Activated effector memory CD4-positive, alpha-beta T cell treated with anti-CD3 and anti-CD28 coated beads, Interleukin-2, amount 50 U/mL, for 16 hours (primary cell): ENCODE measurements at regions not wholly inside any gene's neighbourhood (a gene's known extent, or its start where the extent isn't known, plus 50 kb on each side); places are given as distances from the start of the nearest gene placed in this dataset.
"Not testable (repeated sequence)": the region's sequence is repeated elsewhere in the genome, so short reads cannot be mapped to it uniquely, and the experiment has no call there.

Source experiments
- DNase-seq: peaks from one replicate; pipeline ENCODE4 v3.0.0-alpha.2; 2020

- no peak for DNase-seq
Observed at GRCh38 chrY:7796128-7796527, 884.6 kb upstream of the AMELY start.

GRCh38 chrY:7794441-7794840 lies 882.9 kb upstream of the AMELY start:
- no peak for DNase-seq

GRCh38 chrY:7793989-7794388 lies 882.4 kb upstream of the AMELY start:
- DNase-seq: no peak

GRCh38 chrY:7792431-7792830 lies 880.9 kb upstream of the AMELY start:
- DNase-seq: no peak

- no peak for DNase-seq
Observed at GRCh38 chrY:7781501-7781900, 869.9 kb upstream of the AMELY start.

- DNase-seq: not testable (repeated sequence)
Observed at GRCh38 chrY:7775436-7775835, 863.9 kb upstream of the AMELY start.

GRCh38 chrY:7771771-7772170 lies 860.2 kb upstream of the AMELY start:
- no peak for DNase-seq

- DNase-seq: no peak
Observed at GRCh38 chrY:7769790-7770375, 858.3 kb upstream of the AMELY start.

GRCh38 chrY:7768901-7769300 lies 857.3 kb upstream of the AMELY start:
- no peak for DNase-seq

- DNase-seq: no peak
Observed at GRCh38 chrY:7753711-7754110, 842.2 kb upstream of the AMELY start.

GRCh38 chrY:7746781-7747180 lies 835.2 kb upstream of the AMELY start:
- no peak for DNase-seq

- DNase-seq: no peak
Observed at GRCh38 chrY:7745581-7745901, 834.0 kb upstream of the AMELY start.

GRCh38 chrY:7744691-7745580 lies 833.4 kb upstream of the AMELY start:
- DNase-seq: no peak

GRCh38 chrY:7736847-7737365 lies 825.4 kb upstream of the AMELY start:
- DNase-seq: no peak

GRCh38 chrY:7731651-7732050 lies 820.1 kb upstream of the AMELY start:
- DNase-seq: no peak

GRCh38 chrY:7730664-7731063 lies 819.1 kb upstream of the AMELY start:
- no peak for DNase-seq

- no peak for DNase-seq
Observed at GRCh38 chrY:7730071-7730470, 818.5 kb upstream of the AMELY start.

GRCh38 chrY:7729318-7730011 lies 817.9 kb upstream of the AMELY start:
- DNase-seq: no peak

- no peak for DNase-seq
Observed at GRCh38 chrY:7728935-7729317, 817.4 kb upstream of the AMELY start.

- DNase-seq: no peak
Observed at GRCh38 chrY:7725791-7726460, 814.4 kb upstream of the AMELY start.

- DNase-seq: no peak
Observed at GRCh38 chrY:7723991-7724632, 812.6 kb upstream of the AMELY start.

- DNase-seq: no peak
Observed at GRCh38 chrY:7723127-7723526, 811.6 kb upstream of the AMELY start.

- DNase-seq: no peak
Observed at GRCh38 chrY:7722566-7722965, 811.0 kb upstream of the AMELY start.
